Non-pigmented ciliary epithelial cell (primary cell): ENCODE measurements at regions not wholly inside any gene's neighbourhood (a gene's known extent, or its start where the extent isn't known, plus 50 kb on each side); places are given as distances from the start of the nearest gene placed in this dataset.

Experiments
- DNase-seq: peaks from one replicate; pipeline ENCODE4 v3.0.0-alpha.2; 2010; ENCODE audit warnings: low read depth

DNA sequence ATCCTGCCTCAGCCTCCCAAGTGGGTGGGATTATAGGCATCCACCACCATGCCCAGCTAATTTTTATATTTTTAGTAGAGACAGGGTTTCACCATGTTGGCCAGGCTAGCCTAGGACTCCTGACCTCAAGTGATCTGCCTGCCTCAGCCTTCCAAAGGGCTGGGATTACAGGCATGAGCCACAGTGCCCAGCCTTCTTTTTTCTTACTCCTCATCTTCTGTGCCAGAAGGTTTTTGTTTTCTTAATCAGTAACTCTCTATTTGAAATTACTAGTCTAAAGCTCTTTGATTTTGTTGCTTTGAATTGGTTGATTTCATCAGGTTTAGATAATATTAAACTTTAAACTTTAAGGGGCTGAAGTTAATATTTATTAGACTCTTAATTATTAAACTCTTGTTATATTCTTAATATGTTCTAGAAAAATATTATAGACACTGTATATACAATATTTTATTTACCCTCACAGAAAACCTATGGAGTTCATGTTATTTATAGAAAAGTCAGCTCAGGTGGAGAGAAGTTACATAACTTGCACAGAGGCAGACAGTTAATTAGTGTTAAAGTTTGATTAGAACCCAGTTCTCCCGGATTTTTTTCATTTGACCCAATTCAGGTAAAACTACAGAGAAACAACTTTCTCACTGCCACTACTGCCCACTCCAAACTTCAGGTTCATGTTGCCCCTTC is 177.4 kb upstream of the SGK1 start:
- DNase-seq, result no peak

DNA sequence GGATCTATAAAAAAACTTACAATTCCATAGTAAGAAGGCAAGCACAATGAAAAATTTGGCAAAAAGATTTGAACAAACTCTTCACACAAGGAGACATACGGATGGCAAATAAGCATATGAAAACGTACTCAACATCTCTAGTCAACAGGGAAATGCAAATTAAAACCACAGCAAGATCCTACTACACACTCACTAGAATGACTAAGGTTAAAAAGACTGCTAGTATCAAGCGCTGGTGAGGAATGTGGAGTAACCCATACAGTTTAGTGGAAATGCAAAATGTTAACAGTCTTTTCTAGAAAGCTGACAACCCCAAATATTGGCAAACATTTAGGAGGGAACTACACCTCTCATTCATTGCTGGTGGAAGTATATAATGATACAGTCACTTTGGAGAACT is 175.9 kb upstream of the SGK1 start:
- no peak for DNase-seq

GRCh38 chr6:134491477-134491876 is 173.6 kb upstream of the SGK1 start:
- DNase-seq, result peak; percentile 20

DNA sequence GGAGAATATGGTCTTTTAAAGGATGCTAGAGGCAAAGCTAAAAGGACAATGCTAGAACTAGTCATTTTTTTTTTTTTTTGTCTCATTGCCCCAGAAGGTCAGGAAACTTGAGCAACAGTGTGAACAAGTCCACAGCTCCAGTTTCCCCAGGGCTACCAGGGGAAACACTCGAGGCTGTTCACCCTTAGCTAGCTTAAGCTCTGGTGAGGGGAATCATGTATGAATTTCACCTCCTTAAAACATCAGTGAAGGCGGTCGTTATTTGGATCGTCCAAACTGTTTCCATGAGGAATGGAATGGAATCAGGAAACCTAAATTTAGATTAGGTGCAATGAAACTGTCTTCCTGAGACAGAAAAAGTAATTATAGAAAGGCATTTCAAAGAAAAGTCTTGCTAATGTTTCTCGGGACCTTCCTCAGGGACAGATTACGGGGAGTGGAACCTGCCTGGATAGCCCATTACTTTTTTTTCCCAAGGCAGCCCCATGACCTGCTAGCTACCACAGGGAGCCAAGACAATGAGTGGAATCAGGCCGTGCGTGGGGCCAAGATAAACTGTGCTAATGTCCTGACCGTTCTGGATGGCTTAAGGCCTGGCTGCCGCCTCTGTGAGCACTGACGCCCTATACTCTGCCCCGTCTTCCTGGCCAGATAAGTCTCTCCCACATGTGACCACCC is 164.8 kb upstream of the SGK1 start:
- no peak for DNase-seq

- DNase-seq, result no peak
These were observed 164.1 kb upstream of the SGK1 start for GRCh38 chr6:134481966-134482365.

DNA sequence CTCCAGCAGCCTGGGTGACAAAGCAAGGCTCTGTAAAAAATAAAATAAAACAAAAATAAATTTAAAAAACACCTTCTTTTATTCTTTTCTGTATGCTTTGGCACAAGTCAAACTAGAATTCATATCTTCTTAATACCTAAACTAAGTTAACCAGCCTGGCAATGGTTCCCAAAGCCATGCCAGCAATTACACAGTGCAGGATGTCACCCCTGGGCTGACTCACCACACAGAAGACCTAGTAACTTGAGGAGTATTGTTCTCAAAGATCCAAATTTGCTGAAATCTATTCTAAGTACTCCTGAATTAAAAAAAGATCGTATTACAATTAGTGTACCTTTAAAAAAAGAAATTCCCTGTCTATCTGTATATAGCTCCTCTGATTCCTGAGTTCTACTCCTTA is 162.7 kb upstream of the SGK1 start:
- no peak for DNase-seq

- DNase-seq, result no peak
These were observed 161.0 kb upstream of the SGK1 start for GRCh38 chr6:134478764-134479399.

DNA sequence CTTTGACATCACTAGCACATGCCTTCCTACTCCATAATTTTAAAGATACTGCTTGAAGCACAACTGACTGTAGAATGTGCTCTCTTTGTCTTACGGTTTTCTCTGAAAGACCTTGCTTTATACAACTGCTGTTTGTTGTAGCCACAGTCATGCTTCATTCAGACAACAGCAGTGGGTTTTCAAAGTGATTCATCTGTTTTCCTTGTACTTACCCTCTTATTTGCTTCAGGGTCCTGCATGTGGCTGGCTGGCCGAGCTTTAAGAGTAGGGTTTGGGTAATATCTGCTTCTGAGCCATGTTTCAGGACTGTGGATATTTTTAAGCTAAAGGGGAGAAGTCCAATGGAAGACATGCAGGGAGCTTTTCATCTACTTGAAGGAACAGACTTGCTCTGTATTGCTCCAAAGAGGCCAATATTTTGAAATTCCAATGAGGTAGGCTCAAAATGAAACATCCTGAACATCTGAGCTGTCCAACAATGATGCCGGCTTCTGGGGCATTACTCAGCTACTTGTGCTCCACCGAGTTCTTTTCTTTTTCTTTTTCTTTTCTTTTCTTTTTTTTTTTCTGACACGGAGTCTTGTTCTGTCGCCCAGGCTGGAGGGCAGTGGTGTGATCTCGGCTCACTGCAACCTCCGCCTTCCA is 160.2 kb upstream of the SGK1 start:
- DNase-seq, result no peak

- DNase-seq, result no peak
These were observed 157.0 kb upstream of the SGK1 start for GRCh38 chr6:134474955-134475354.

DNA sequence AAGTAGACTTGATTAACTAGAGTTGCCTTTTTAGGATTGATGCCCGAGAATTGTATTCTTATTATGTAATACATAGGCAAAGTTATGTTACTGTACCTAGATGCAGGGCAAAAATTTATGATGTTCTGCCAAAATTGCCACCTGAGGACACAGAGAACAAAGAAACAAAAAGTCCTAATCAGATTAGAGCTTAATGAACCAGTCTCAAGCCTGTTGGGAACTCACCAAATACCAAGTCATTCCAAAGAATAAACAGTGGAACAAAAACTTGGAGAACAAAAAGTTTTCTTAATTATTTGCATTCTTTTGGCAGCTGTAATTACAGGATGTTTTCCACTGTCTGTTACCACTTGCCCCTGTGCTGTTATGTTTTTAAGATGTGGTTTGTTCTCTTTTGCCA is 154.7 kb upstream of the SGK1 start:
- DNase-seq, result no peak

GRCh38 chr6:134472046-134472445 is 154.1 kb upstream of the SGK1 start:
- no peak for DNase-seq

GRCh38 chr6:134470457-134470975 is 152.6 kb upstream of the SGK1 start:
- no peak for DNase-seq

DNA sequence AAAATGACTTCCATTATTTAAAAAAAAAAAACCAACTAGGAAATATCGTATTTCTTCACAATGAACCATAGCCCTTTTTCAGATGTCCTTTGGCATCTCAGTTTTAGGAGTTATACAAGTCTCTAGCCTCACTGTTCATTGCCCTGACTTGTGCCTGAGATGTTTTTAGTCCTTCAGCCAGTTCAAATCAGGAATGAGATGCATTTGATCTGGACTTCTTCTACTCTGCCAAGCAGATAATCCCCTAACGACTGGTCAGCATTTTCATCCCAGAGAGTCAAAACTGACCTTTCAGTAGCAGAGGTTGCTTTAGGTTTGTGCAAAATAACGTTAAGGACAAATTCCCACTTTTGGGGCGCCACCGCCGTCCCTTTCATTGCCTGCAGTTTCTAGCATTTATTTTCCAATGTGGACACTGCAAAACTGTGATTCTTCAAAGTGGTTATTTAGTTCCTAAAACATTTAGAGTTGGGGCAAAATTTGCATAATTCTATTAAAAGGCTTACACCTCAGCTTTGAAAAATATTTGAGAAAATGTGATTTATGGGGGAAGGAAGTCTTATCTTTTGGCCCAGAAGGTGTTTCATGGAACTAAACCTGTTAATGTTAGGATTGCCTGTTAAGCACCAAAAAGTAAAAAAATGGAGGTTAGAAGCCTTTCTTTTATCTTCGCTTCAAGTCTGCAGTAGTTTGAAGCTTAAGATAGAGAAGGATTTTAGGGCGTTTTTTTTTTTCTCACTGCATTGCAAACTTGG is 152.0 kb upstream of the SGK1 start:
- DNase-seq, result no peak

GRCh38 chr6:134468633-134469032 is 150.7 kb upstream of the SGK1 start:
- DNase-seq, result no peak

GRCh38 chr6:134467620-134468019 is 149.7 kb upstream of the SGK1 start:
- no peak for DNase-seq

DNA sequence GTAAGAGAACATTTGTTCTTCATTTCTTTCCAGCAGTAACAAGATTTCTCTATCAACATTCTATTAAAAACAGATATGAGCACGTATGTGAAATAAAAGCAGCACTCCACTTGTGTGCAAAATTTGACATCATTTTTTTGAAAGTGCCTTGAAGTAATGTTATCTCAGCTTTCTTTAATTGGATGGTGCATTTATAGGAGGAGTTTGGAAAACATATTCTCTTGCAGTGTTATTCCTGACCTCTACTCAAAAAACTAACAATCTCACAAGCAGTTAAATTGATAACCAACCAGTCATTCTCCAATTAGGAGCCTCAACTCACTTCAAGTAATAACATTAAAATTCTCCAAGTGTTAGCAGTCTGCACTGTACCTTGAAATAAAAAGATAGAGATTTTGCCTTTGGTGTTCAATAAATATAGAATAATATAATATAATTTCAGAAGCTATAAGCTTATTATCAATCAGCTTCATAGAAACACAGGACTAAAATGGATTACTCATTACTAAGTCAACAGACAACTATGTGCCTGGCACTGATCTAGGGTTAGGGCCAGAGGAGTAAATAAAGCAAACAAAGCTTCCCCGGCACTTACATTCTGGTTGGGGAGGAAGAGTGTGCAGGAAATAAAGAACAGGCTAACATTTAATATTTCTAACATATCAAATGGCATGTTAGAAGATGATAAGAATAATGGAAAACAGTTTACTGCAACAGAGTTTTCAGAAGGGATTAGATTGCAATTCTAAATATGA is 149.0 kb upstream of the SGK1 start:
- no peak for DNase-seq

DNA sequence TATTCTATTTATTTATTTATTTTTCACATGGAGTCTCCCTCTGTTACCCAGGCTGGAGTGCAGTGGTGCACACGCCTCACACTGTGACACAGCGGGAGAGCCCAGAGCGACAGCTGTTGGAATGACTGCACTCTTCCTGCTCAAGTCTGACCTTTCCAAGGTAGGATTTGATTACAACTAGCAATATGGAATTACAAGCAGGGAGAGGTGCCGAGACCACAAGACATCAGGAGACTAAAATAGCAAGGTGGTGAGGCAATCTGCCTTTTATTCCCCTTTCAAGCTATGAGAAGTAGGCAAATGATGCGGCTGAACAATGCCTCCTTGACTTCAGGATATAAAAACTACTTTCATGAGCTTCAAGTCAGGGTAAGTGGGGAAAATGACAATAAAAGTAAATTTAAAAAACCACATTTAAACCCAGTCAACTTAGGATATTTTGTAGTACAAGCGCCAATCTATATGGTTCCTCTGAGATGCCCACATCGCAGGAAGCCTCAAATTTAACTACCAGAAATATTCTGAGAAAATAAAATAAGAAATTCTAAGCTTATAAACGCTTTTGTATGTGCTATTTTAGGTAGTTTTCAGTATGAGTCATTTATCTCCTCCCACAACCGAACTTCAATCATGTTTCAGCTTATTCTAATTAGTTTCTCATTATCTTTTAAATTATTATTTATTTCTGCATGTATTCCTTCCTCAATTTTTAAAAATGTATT is 146.9 kb upstream of the SGK1 start:
- peak; percentile 95 for DNase-seq

GRCh38 chr6:134458857-134459657 is 141.1 kb upstream of the SGK1 start:
- DNase-seq, result no peak

GRCh38 chr6:134457941-134458340 is 140.0 kb upstream of the SGK1 start:
- DNase-seq, result no peak

- DNase-seq, result no peak
These were observed 138.3 kb upstream of the SGK1 start for GRCh38 chr6:134456226-134456625.
